ENCODE measurements at regions not wholly inside any gene's neighbourhood (a gene's known extent, or its start where the extent isn't known, plus 50 kb on each side); places are given as distances from the start of the nearest gene placed in this dataset.

DNA sequence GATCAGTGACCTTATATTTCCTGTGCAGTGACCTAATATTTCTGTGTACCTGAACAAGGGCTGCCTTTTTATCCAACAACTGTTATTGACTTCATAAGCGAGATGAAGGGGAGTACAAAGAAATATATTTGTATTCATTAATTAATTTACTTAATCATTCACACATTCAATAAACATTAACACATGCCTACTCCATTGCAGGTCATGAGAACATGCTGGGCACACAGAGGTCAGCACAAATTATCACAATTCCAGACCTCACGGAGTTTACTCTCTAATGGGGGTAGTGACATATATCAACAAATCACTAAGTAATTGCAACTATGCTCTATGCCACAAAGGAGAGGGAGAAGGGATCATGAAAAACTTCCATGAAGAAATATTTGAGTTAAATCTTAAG is 614.6 kb downstream of the TOX3 start:
- intact Hi-C loops (cut with DNase I), result no loop called here
- no peaks in the 10 kb centered on the region for H3K4me1 ChIP-seq (ENCODE audit: control insufficient read depth in 2 of 3, insufficient read depth in 2 of 3, low read depth in 1 of 3, low read length in 3 of 3)
- H3K4me3 ChIP-seq (ENCODE audit: low read length in 3 of 3), result no peak overlapping the region
- H3K27me3 ChIP-seq (ENCODE audit: control insufficient read depth, insufficient read depth, low read length), result no peaks in the 10 kb centered on the region
- FAIRE-seq (no peak), DNase-seq (no peak)
- TF ChIP-seq CTCF (IDR thresholded peaks at IDR 0.05; ENCODE audit: borderline replicate concordance, extremely low read depth, insufficient read depth), result no peak
- H3K9ac ChIP-seq (ENCODE audit: low read length in 3 of 3), result no peak overlapping the region
- no peaks in the 10 kb centered on the region for H3K9me3 ChIP-seq (ENCODE audit: control insufficient read depth in 2 of 3, insufficient read depth in 1 of 3, low read length in 3 of 3)
- H3K36me3 ChIP-seq (ENCODE audit: control insufficient read depth in 2 of 3, insufficient read depth in 3 of 3, low read length in 3 of 3), result no peaks in the 10 kb centered on the region
- H3K27ac ChIP-seq (ENCODE audit: low read depth in 2 of 2, low read length in 2 of 2), result no peak overlapping the region

- Histone ChIP-seq H3K9me3 (ENCODE audit: control insufficient read depth in 2 of 3, insufficient read depth in 1 of 3, low read length in 3 of 3) (no peaks in the 10 kb centered on the region), H3K27me3 (ENCODE audit: control insufficient read depth, insufficient read depth, low read length) (no peaks in the 10 kb centered on the region), H3K4me1 (ENCODE audit: control insufficient read depth in 2 of 3, insufficient read depth in 2 of 3, low read depth in 1 of 3, low read length in 3 of 3) (no peaks in the 10 kb centered on the region), H3K9ac (ENCODE audit: low read length in 3 of 3) (no peak overlapping the region), H3K27ac (ENCODE audit: low read depth in 2 of 2, low read length in 2 of 2) (no peak overlapping the region), H3K4me3 (ENCODE audit: low read length in 3 of 3) (no peak overlapping the region), H3K36me3 (ENCODE audit: control insufficient read depth in 2 of 3, insufficient read depth in 3 of 3, low read length in 3 of 3) (no peaks in the 10 kb centered on the region)
- intact Hi-C loops (cut with DNase I), result no loop called here
- no peak for TF ChIP-seq CTCF (IDR thresholded peaks at IDR 0.05; ENCODE audit: borderline replicate concordance, extremely low read depth, insufficient read depth)
- DNase-seq (no peak), FAIRE-seq (no peak)
These were observed 615.3 kb downstream of the TOX3 start for GRCh38 chr16:51931653-51932052.

DNA sequence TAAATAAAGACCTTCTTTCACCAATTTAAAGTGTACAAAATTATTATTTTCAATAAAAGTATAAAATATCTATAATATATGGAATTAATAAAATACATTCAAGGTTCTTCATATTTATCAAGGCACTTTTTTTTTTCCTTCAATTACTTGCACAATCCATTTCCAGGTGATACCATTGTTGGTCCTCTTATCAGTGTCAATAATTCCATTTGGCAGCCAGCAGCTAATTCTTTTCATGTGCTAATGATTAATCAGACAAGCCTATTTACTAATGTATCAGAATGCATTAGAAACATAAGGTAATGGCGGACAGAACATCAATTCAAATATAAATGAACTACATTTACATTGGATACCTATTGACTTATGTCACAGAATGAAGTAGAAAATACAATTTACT is 622.2 kb downstream of the TOX3 start:
- TF ChIP-seq CTCF (IDR thresholded peaks at IDR 0.05; ENCODE audit: borderline replicate concordance, extremely low read depth, insufficient read depth), result no peak
- DNase-seq (no peak), FAIRE-seq (no peak)
- H3K36me3 ChIP-seq (ENCODE audit: control insufficient read depth in 2 of 3, insufficient read depth in 3 of 3, low read length in 3 of 3), result no peaks in the 10 kb centered on the region
- intact Hi-C loops (cut with DNase I), result no loop called here
- H3K4me1 ChIP-seq (ENCODE audit: control insufficient read depth in 2 of 3, insufficient read depth in 2 of 3, low read depth in 1 of 3, low read length in 3 of 3), result no peaks in the 10 kb centered on the region
- H3K9ac ChIP-seq (ENCODE audit: low read length in 3 of 3), result no peak overlapping the region
- no peaks in the 10 kb centered on the region for H3K9me3 ChIP-seq (ENCODE audit: control insufficient read depth in 2 of 3, insufficient read depth in 1 of 3, low read length in 3 of 3)
- H3K27me3 ChIP-seq (ENCODE audit: control insufficient read depth, insufficient read depth, low read length), result no peaks in the 10 kb centered on the region
- no peak overlapping the region for H3K27ac ChIP-seq (ENCODE audit: low read depth in 2 of 2, low read length in 2 of 2)
- H3K4me3 ChIP-seq (ENCODE audit: low read length in 3 of 3), result no peak overlapping the region

DNA sequence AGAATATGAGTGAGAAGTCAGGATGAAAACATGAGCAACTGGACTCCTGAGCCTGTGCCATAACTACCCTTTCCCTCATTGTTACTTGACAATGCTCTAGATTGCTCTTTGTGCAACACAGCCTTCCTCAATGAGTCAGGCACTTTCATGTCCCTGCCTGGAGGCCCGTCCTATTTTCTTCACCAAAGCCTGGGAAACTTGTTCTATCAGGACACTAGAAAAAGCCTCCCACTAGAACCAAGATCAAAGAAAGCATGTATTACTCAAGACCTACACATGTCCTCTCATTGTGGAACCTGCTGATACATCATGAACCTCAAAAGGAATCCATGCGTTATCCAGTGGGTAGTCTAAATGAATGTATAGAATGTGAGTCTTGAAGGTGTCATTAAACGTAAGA is 624.5 kb downstream of the TOX3 start:
- Histone ChIP-seq H3K27me3 (ENCODE audit: control insufficient read depth, insufficient read depth, low read length) (no peaks in the 10 kb centered on the region), H3K27ac (ENCODE audit: low read depth in 2 of 2, low read length in 2 of 2) (no peak overlapping the region), H3K9me3 (ENCODE audit: control insufficient read depth in 2 of 3, insufficient read depth in 1 of 3, low read length in 3 of 3) (no peaks in the 10 kb centered on the region), H3K4me1 (ENCODE audit: control insufficient read depth in 2 of 3, insufficient read depth in 2 of 3, low read depth in 1 of 3, low read length in 3 of 3) (no peaks in the 10 kb centered on the region), H3K4me3 (ENCODE audit: low read length in 3 of 3) (no peak overlapping the region), H3K9ac (ENCODE audit: low read length in 3 of 3) (no peak overlapping the region), H3K36me3 (ENCODE audit: control insufficient read depth in 2 of 3, insufficient read depth in 3 of 3, low read length in 3 of 3) (no peaks in the 10 kb centered on the region)
- no peak for DNase-seq
- FAIRE-seq, result no peak
- intact Hi-C loops (cut with DNase I), result no loop called here
- TF ChIP-seq CTCF (IDR thresholded peaks at IDR 0.05; ENCODE audit: borderline replicate concordance, extremely low read depth, insufficient read depth), result no peak
